ENCODE measurements at regions not wholly inside any gene's neighbourhood (a gene's known extent, or its start where the extent isn't known, plus 50 kb on each side); places are given as distances from the start of the nearest gene placed in this dataset.

- Histone ChIP-seq H3K9me3 (ENCODE audit: control insufficient read depth in 1 of 2, insufficient read depth in 1 of 2, low read length in 2 of 2) (peaks cover under 1 to 7% of the 10 kb centered on the region in 2 experiments), H3K4me1 (ENCODE audit: insufficient read depth, low read length) (no peaks in the 10 kb centered on the region), H3K36me3 (ENCODE audit: insufficient read depth, low read length) (no peaks in the 10 kb centered on the region), H3K4me3 (ENCODE audit: low read length) (no peak overlapping the region), H3K27ac (ENCODE audit: low read depth in 1 of 2, low read length in 2 of 2) (no peak overlapping the region), H3K27me3 (ENCODE audit: control insufficient read depth in 1 of 2, insufficient read depth in 2 of 2, low read length in 2 of 2) (no peaks in the 10 kb centered on the region)
- H3K36me3 Mint-ChIP-seq (ENCODE audit: low read depth), result no peaks in the 10 kb centered on the region
- H3K4me3 Mint-ChIP-seq, result no peak overlapping the region
- ATAC-seq (ENCODE audit: poor library complexity), result no peak
- intact Hi-C loops (cut with DNase I, micrococcal nuclease), result no loop called here
- no peak overlapping the region for H3K27ac Mint-ChIP-seq
- ChIA-PET POLR2A (no interaction called here), CTCF (no interaction called here)
- DNase-seq, result no peak
- H3K27me3 Mint-ChIP-seq, result no peaks in the 10 kb centered on the region
- H3K9me3 Mint-ChIP-seq, result peaks cover 16% of the 10 kb centered on the region
- TF ChIP-seq, protein P1, sequence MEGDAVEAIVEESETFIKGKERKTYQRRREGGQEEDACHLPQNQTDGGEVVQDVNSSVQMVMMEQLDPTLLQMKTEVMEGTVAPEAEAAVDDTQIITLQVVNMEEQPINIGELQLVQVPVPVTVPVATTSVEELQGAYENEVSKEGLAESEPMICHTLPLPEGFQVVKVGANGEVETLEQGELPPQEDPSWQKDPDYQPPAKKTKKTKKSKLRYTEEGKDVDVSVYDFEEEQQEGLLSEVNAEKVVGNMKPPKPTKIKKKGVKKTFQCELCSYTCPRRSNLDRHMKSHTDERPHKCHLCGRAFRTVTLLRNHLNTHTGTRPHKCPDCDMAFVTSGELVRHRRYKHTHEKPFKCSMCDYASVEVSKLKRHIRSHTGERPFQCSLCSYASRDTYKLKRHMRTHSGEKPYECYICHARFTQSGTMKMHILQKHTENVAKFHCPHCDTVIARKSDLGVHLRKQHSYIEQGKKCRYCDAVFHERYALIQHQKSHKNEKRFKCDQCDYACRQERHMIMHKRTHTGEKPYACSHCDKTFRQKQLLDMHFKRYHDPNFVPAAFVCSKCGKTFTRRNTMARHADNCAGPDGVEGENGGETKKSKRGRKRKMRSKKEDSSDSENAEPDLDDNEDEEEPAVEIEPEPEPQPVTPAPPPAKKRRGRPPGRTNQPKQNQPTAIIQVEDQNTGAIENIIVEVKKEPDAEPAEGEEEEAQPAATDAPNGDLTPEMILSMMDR (IDR thresholded peaks at IDR 0.05), result no peak
- no peaks in the 10 kb centered on the region for H3K4me1 Mint-ChIP-seq (ENCODE audit: low read depth)
These were observed 1157.9 kb upstream of the LRRTM1 start for GRCh38 chr2:81462420-81462819.

GRCh38 chr2:81445176-81445575 is 1140.6 kb upstream of the LRRTM1 start:
- no peak for ATAC-seq (ENCODE audit: poor library complexity)
- Histone ChIP-seq H3K4me3 (ENCODE audit: low read length) (no peak overlapping the region), H3K27ac (ENCODE audit: low read depth in 1 of 2, low read length in 2 of 2) (no peak overlapping the region), H3K36me3 (ENCODE audit: insufficient read depth, low read length) (no peaks in the 10 kb centered on the region), H3K4me1 (ENCODE audit: insufficient read depth, low read length) (no peaks in the 10 kb centered on the region), H3K9me3 (ENCODE audit: control insufficient read depth in 1 of 2, insufficient read depth in 1 of 2, low read length in 2 of 2) (no peaks in the 10 kb centered on the region), H3K27me3 (ENCODE audit: control insufficient read depth in 1 of 2, insufficient read depth in 2 of 2, low read length in 2 of 2) (no peaks in the 10 kb centered on the region)
- ChIA-PET CTCF (no interaction called here), POLR2A (no interaction called here)
- Mint-ChIP-seq H3K27me3 (no peaks in the 10 kb centered on the region), H3K4me1 (ENCODE audit: low read depth) (no peaks in the 10 kb centered on the region), H3K36me3 (ENCODE audit: low read depth) (no peaks in the 10 kb centered on the region), H3K4me3 (no peak overlapping the region), H3K9me3 (peaks cover 16% of the 10 kb centered on the region), H3K27ac (no peak overlapping the region)
- intact Hi-C loops (cut with DNase I, micrococcal nuclease), result no loop called here
- TF ChIP-seq, protein P1 (IDR thresholded peaks at IDR 0.05), result no peak
- no peak for DNase-seq

GRCh38 chr2:81437456-81438000 is 1133.0 kb upstream of the LRRTM1 start:
- Histone ChIP-seq H3K36me3 (ENCODE audit: insufficient read depth, low read length) (no peaks in the 10 kb centered on the region), H3K9me3 (ENCODE audit: control insufficient read depth in 1 of 2, insufficient read depth in 1 of 2, low read length in 2 of 2) (no peaks in the 10 kb centered on the region), H3K4me1 (ENCODE audit: insufficient read depth, low read length) (no peaks in the 10 kb centered on the region), H3K27me3 (ENCODE audit: control insufficient read depth in 1 of 2, insufficient read depth in 2 of 2, low read length in 2 of 2) (no peaks in the 10 kb centered on the region), H3K27ac (ENCODE audit: low read depth in 1 of 2, low read length in 2 of 2) (no peak overlapping the region), H3K4me3 (ENCODE audit: low read length) (no peak overlapping the region)
- no peak overlapping the region for H3K27ac Mint-ChIP-seq
- intact Hi-C loops (cut with DNase I, micrococcal nuclease), result no loop called here
- no peak for ATAC-seq (ENCODE audit: poor library complexity)
- no peak for DNase-seq
- no peak overlapping the region for H3K4me3 Mint-ChIP-seq
- no peaks in the 10 kb centered on the region for H3K4me1 Mint-ChIP-seq (ENCODE audit: low read depth)
- ChIA-PET POLR2A (no interaction called here), CTCF (interaction anchor here (1.1 kb wide), 1 partner anchor 16 kb away, joined by 3 read pairs; no protein-coding TSS in a partner anchor)
- no peaks in the 10 kb centered on the region for H3K27me3 Mint-ChIP-seq
- H3K9me3 Mint-ChIP-seq, result peaks cover 12% of the 10 kb centered on the region
- TF ChIP-seq, protein P1 (IDR thresholded peaks at IDR 0.05), result no peak
- H3K36me3 Mint-ChIP-seq (ENCODE audit: low read depth), result no peaks in the 10 kb centered on the region
